Lung (tissue), 11 donors: ENCODE measurements at regions not wholly inside any gene's neighbourhood (a gene's known extent, or its start where the extent isn't known, plus 50 kb on each side); places are given as distances from the start of the nearest gene placed in this dataset.

ENCODE experiments used
- ATAC-seq: fragments of 200-7000 bp; cut with Tn5 transposase; one replicate; pipeline ENCODE4 v1.9.1; 2020; ENCODE audit warnings: moderate number of reproducible peaks; ENCODE audit not compliant: insufficient read depth, low FRiP score
- DNase-seq, 3 donors: peaks; one replicate each; pipeline ENCODE4 v3.0.0-alpha.2; 2013 to 2017
- H3K27ac ChIP-seq, 2 donors: one replicate each; pipeline ENCODE4 v1.5.1; 2013; ENCODE audit warnings: mild to moderate bottlenecking in 2 of 2, moderate library complexity in 2 of 2, control low read depth in 1 of 2, inconsistent platforms in 1 of 2, low read depth in 1 of 2, low read length in 1 of 2
- H3K27me3 ChIP-seq, 3 donors: one replicate each; pipeline ENCODE4 v1.5.1; 2013; ENCODE audit warnings: low read length in 2 of 3; ENCODE audit not compliant: control insufficient read depth in 3 of 3, insufficient read depth in 3 of 3
- H3K36me3 ChIP-seq, 4 donors: one replicate each; pipeline ENCODE4 v1.5.1; 2013; ENCODE audit warnings: low read length in 4 of 4, mild to moderate bottlenecking in 1 of 4, moderate library complexity in 1 of 4; ENCODE audit not compliant: control insufficient read depth in 4 of 4, insufficient read depth in 4 of 4
- H3K4me1 ChIP-seq, 5 donors: one replicate each; pipeline ENCODE4 v1.5.1; 2013; ENCODE audit warnings: low read length in 5 of 5, mild to moderate bottlenecking in 2 of 5, moderate library complexity in 1 of 5; ENCODE audit not compliant: control insufficient read depth in 5 of 5, insufficient read depth in 5 of 5
- H3K4me3 ChIP-seq: one replicate; pipeline ENCODE4 v1.5.1; 2013; ENCODE audit warnings: mild to moderate bottlenecking, control low read depth, moderate library complexity
- H3K9ac ChIP-seq, 2 donors: one replicate each; pipeline ENCODE4 v1.5.1; 2013; ENCODE audit warnings: low read length in 2 of 2, control low read depth in 1 of 2; ENCODE audit not compliant: insufficient read depth in 1 of 2
- H3K9me3 ChIP-seq, 4 donors: one replicate each; pipeline ENCODE4 v1.5.1; 2013; ENCODE audit warnings: low read length in 3 of 4, mild to moderate bottlenecking in 1 of 4, moderate library complexity in 1 of 4; ENCODE audit not compliant: control insufficient read depth in 4 of 4, insufficient read depth in 3 of 4
- WGBS, 2 donors: extraction: QIAGEN DNeasy Blood & Tissue Kit; methylation state at CpG; one replicate each; pipeline ENCODE4 v1.1.7; 2013; 5-methylcytosine and 5-hydroxymethylcytosine counted together
- TF ChIP-seq, protein P1 (sequence below): IDR thresholded peaks from 2 replicates; pipeline ENCODE4 v1.5.1; 2012; ENCODE audit warnings: mild to moderate bottlenecking; ENCODE audit errors: control extremely low read depth, extremely low read depth
- donor health status: control.
- donor health status: control.
- donor health status: Bipolar disorder and iron deficiency.
- donor health status: healthy.
- donor health status: DM: yes; HTN: yes; CAD: no.

DNA sequence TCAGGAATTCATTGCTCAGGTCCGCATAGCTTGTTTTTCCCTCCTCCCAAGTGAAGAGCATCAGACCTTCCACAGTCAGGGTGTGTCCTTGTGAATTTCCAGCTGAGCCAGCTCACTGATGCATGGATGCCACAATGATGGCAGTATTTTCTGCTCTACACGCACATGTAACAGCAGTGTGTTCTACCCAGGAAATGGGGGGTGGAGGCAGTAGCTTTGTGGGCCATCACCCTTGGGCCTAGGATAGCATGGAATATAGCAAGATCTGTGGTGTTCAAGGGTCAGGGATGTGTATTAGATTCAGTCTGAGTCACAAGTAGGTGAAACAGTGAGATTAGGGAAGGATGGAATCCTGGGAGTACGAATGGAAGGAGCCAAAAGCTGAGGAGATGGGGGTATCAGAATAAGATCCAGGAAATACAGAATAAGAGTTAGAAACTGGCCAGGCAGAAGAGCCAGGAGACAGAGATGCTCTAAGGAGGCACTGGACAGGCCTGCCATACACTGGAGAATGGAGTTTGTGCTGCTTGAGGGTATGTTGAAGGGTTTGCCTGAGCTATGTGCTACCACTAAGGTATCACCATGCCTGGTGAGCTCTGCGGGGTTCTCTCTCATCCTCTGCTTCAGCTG is 90.6 kb upstream of the CNIH3 start:
- TF ChIP-seq, protein P1, sequence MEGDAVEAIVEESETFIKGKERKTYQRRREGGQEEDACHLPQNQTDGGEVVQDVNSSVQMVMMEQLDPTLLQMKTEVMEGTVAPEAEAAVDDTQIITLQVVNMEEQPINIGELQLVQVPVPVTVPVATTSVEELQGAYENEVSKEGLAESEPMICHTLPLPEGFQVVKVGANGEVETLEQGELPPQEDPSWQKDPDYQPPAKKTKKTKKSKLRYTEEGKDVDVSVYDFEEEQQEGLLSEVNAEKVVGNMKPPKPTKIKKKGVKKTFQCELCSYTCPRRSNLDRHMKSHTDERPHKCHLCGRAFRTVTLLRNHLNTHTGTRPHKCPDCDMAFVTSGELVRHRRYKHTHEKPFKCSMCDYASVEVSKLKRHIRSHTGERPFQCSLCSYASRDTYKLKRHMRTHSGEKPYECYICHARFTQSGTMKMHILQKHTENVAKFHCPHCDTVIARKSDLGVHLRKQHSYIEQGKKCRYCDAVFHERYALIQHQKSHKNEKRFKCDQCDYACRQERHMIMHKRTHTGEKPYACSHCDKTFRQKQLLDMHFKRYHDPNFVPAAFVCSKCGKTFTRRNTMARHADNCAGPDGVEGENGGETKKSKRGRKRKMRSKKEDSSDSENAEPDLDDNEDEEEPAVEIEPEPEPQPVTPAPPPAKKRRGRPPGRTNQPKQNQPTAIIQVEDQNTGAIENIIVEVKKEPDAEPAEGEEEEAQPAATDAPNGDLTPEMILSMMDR = no peak
- Histone ChIP-seq H3K4me3 (no peak overlapping the region), H3K9ac (no peak overlapping the region), H3K27ac (no peak overlapping the region), H3K4me1 (peaks cover 0 to 8% (median 0%) of the 10 kb centered on the region in 5 donors), H3K36me3 (no peaks in the 10 kb centered on the region), H3K27me3 (no peaks in the 10 kb centered on the region), H3K9me3 (peaks cover 0 to 2% (median 0%) of the 10 kb centered on the region in 4 donors)
- DNase-seq (no peak), ATAC-seq (no peak)
- 91 to 92% methylated on average over 4 of the region's 4 CpGs for WGBS, 2 donors

DNA sequence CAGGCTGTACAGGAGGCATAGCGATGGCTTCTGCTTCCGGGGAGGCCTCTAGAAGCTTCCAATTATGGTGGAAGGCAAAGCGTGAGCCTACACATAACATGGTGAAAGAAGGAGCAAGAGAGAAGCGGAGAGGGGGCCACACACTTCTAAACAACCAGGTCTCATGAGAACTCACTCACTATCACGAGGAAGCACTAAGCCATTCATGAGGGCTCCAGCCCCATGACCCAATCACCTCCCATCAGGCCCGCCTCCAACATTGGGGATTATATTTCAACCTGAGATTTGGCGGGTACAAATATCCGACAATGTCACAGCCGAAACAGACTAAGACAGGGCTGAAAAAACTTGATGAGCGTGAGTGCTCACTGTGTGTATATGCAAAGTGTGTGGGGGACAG is 89.3 kb upstream of the CNIH3 start:
- no peaks in the 10 kb centered on the region for H3K36me3 ChIP-seq
- no peak overlapping the region for H3K27ac ChIP-seq
- no peaks in the 10 kb centered on the region for H3K27me3 ChIP-seq
- no peaks in the 10 kb centered on the region for H3K9me3 ChIP-seq
- TF ChIP-seq, protein P1 = no peak
- DNase-seq = no peak
- H3K4me1 ChIP-seq = peaks cover 0 to 8% (median 0%) of the 10 kb centered on the region in 5 donors
- 94 to 95% methylated on average over 10 of the region's 10 CpGs for WGBS, 2 donors
- ATAC-seq = no peak
- no peak overlapping the region for H3K9ac ChIP-seq
- no peak overlapping the region for H3K4me3 ChIP-seq

- H3K4me1 ChIP-seq = peaks cover 0 to 8% (median 0%) of the 10 kb centered on the region in 5 donors
- no peak overlapping the region for H3K27ac ChIP-seq
- no peaks in the 10 kb centered on the region for H3K27me3 ChIP-seq
- H3K9me3 ChIP-seq = no peaks in the 10 kb centered on the region
- peak; percentile 33 to 65 (median 64) for DNase-seq
- H3K4me3 ChIP-seq = no peak overlapping the region
- H3K36me3 ChIP-seq = no peaks in the 10 kb centered on the region
- 41 to 81% methylated on average over 3 of the region's 3 CpGs for WGBS, 2 donors
- no peak overlapping the region for H3K9ac ChIP-seq
- TF ChIP-seq, protein P1 = no peak
- ATAC-seq = no peak
These were observed 87.2 kb upstream of the CNIH3 start for GRCh38 chr1:224528900-224529299.

- TF ChIP-seq, protein P1 = no peak
- H3K4me1 ChIP-seq = peaks cover 0 to 8% (median 0%) of the 10 kb centered on the region in 5 donors
- no peaks in the 10 kb centered on the region for H3K27me3 ChIP-seq
- 87 to 96% methylated on average over 5 of the region's 5 CpGs for WGBS, 2 donors
- no peak for ATAC-seq
- DNase-seq = no peak
- H3K27ac ChIP-seq = no peak overlapping the region
- no peak overlapping the region for H3K9ac ChIP-seq
- H3K9me3 ChIP-seq = no peaks in the 10 kb centered on the region
- no peaks in the 10 kb centered on the region for H3K36me3 ChIP-seq
- no peak overlapping the region for H3K4me3 ChIP-seq
These were observed 86.3 kb upstream of the CNIH3 start for GRCh38 chr1:224529844-224530243.
